ENCODE measurements at regions not wholly inside any gene's neighbourhood (a gene's known extent, or its start where the extent isn't known, plus 50 kb on each side); places are given as distances from the start of the nearest gene placed in this dataset.

GRCh38 chr6:41470331-41471063 is 75.7 kb upstream of the FOXP4 start:
- no peak for DNase-seq (ENCODE audit: low read depth)

GRCh38 chr6:41471064-41471895 is 74.9 kb upstream of the FOXP4 start:
- no peak for DNase-seq (ENCODE audit: low read depth)

- no peak for DNase-seq (ENCODE audit: low read depth)
Measured at GRCh38 chr6:41474213-41474933, 71.8 kb upstream of the FOXP4 start.

- DNase-seq (ENCODE audit: low read depth), result no peak
Measured at GRCh38 chr6:41475164-41475563, 71.0 kb upstream of the FOXP4 start.

GRCh38 chr6:41475737-41476357 is 70.3 kb upstream of the FOXP4 start:
- DNase-seq (ENCODE audit: low read depth), result no peak

- no peak for DNase-seq (ENCODE audit: low read depth)
Measured at GRCh38 chr6:41476401-41476800, 69.8 kb upstream of the FOXP4 start.

- no peak for DNase-seq (ENCODE audit: low read depth)
Measured at GRCh38 chr6:41477572-41477971, 68.6 kb upstream of the FOXP4 start.

GRCh38 chr6:41483943-41484342 is 62.2 kb upstream of the FOXP4 start:
- DNase-seq (ENCODE audit: low read depth), result no peak

- no peak for DNase-seq (ENCODE audit: low read depth)
Measured at GRCh38 chr6:41487860-41488432, 58.2 kb upstream of the FOXP4 start.

- peak; percentile 19 for DNase-seq (ENCODE audit: low read depth)
Measured at GRCh38 chr6:41488433-41489119, 57.6 kb upstream of the FOXP4 start.

GRCh38 chr6:41489120-41489851 is 56.9 kb upstream of the FOXP4 start:
- no peak for DNase-seq (ENCODE audit: low read depth)

- no peak for DNase-seq (ENCODE audit: low read depth)
Measured at GRCh38 chr6:41492261-41492891, 53.8 kb upstream of the FOXP4 start.

- no peak for DNase-seq (ENCODE audit: low read depth)
Measured at GRCh38 chr6:41494212-41495110, 51.7 kb upstream of the FOXP4 start.

Measured in LHCN-M2 (cell line).